ENCODE measurements at regions not wholly inside any gene's neighbourhood (a gene's known extent, or its start where the extent isn't known, plus 50 kb on each side); places are given as distances from the start of the nearest gene placed in this dataset.

GRCh38 chr18:75503615-75504014 lies 76.1 kb upstream of the SMIM21 start:
- no peak overlapping the region for H2AFZ ChIP-seq (ENCODE audit: low read length)
- no peak overlapping the region for H3K9ac ChIP-seq (ENCODE audit: insufficient read depth, low read length)
- H3K36me3 ChIP-seq (ENCODE audit: control insufficient read depth, insufficient read depth, low read length), result no peaks in the 10 kb centered on the region
- no peaks in the 10 kb centered on the region for H3K27me3 ChIP-seq (ENCODE audit: control insufficient read depth, insufficient read depth, low read length)
- H3K4me2 ChIP-seq (ENCODE audit: extremely low read depth, insufficient read depth, low read length), result no peak overlapping the region
- H3K4me1 ChIP-seq (ENCODE audit: control insufficient read depth, extremely low read depth, insufficient read depth, low read length), result no peaks in the 10 kb centered on the region
- H4K20me1 ChIP-seq (ENCODE audit: control insufficient read depth, extremely low read depth, insufficient read depth, low read length), result no peaks in the 10 kb centered on the region
- H3K9me3 ChIP-seq (ENCODE audit: control insufficient read depth, insufficient read depth, low read depth, low read length), result no peaks in the 10 kb centered on the region
- no peak for DNase-seq (ENCODE audit: low read depth in 2 of 2)
- no peak for TF ChIP-seq EZH2 (IDR thresholded peaks at IDR 0.05; ENCODE audit: low read length, missing control alignments)
- no peak for TF ChIP-seq CTCF (conservative IDR thresholded peaks at IDR 0.05 in 1 of 2, IDR thresholded peaks at IDR 0.05 in 1 of 2; ENCODE audit: low read depth in 1 of 2, low read length in 2 of 2)
- no peaks in the 10 kb centered on the region for H3K79me2 ChIP-seq (ENCODE audit: control insufficient read depth, insufficient read depth, low read length)
- no peak overlapping the region for H3K27ac ChIP-seq (ENCODE audit: insufficient read depth, low read length)
- no peak overlapping the region for H3K4me3 ChIP-seq (replicated peaks in 1 of 4; ENCODE audit: control extremely low read depth in 1 of 4, insufficient read depth in 1 of 4, low read depth in 3 of 4, low read length in 4 of 4)

GRCh38 chr18:75502286-75502685 lies 74.8 kb upstream of the SMIM21 start:
- Histone ChIP-seq H3K36me3 (ENCODE audit: control insufficient read depth, insufficient read depth, low read length) (no peaks in the 10 kb centered on the region), H4K20me1 (ENCODE audit: control insufficient read depth, extremely low read depth, insufficient read depth, low read length) (no peaks in the 10 kb centered on the region), H3K27me3 (ENCODE audit: control insufficient read depth, insufficient read depth, low read length) (no peaks in the 10 kb centered on the region), H3K27ac (ENCODE audit: insufficient read depth, low read length) (no peak overlapping the region), H3K4me2 (ENCODE audit: extremely low read depth, insufficient read depth, low read length) (no peak overlapping the region), H3K4me1 (ENCODE audit: control insufficient read depth, extremely low read depth, insufficient read depth, low read length) (no peaks in the 10 kb centered on the region), H3K9me3 (ENCODE audit: control insufficient read depth, insufficient read depth, low read depth, low read length) (no peaks in the 10 kb centered on the region), H3K79me2 (ENCODE audit: control insufficient read depth, insufficient read depth, low read length) (no peaks in the 10 kb centered on the region), H3K9ac (ENCODE audit: insufficient read depth, low read length) (no peak overlapping the region), H2AFZ (ENCODE audit: low read length) (no peak overlapping the region), H3K4me3 (replicated peaks in 1 of 4; ENCODE audit: control extremely low read depth in 1 of 4, insufficient read depth in 1 of 4, low read depth in 3 of 4, low read length in 4 of 4) (no peak overlapping the region)
- TF ChIP-seq EZH2 (IDR thresholded peaks at IDR 0.05; ENCODE audit: low read length, missing control alignments), result no peak
- no peak for TF ChIP-seq CTCF (conservative IDR thresholded peaks at IDR 0.05 in 1 of 2, IDR thresholded peaks at IDR 0.05 in 1 of 2; ENCODE audit: low read depth in 1 of 2, low read length in 2 of 2)
- peak in 1 of 2 donors; percentile 82 for DNase-seq (ENCODE audit: low read depth in 2 of 2)

GRCh38 chr18:75500545-75500944 lies 73.0 kb upstream of the SMIM21 start:
- Histone ChIP-seq H3K9ac (ENCODE audit: insufficient read depth, low read length) (no peak overlapping the region), H4K20me1 (ENCODE audit: control insufficient read depth, extremely low read depth, insufficient read depth, low read length) (no peaks in the 10 kb centered on the region), H3K4me3 (replicated peaks in 1 of 4; ENCODE audit: control extremely low read depth in 1 of 4, insufficient read depth in 1 of 4, low read depth in 3 of 4, low read length in 4 of 4) (no peak overlapping the region), H3K79me2 (ENCODE audit: control insufficient read depth, insufficient read depth, low read length) (no peaks in the 10 kb centered on the region), H2AFZ (ENCODE audit: low read length) (no peak overlapping the region), H3K27ac (ENCODE audit: insufficient read depth, low read length) (no peak overlapping the region), H3K4me1 (ENCODE audit: control insufficient read depth, extremely low read depth, insufficient read depth, low read length) (no peaks in the 10 kb centered on the region), H3K27me3 (ENCODE audit: control insufficient read depth, insufficient read depth, low read length) (no peaks in the 10 kb centered on the region), H3K4me2 (ENCODE audit: extremely low read depth, insufficient read depth, low read length) (no peak overlapping the region), H3K36me3 (ENCODE audit: control insufficient read depth, insufficient read depth, low read length) (no peaks in the 10 kb centered on the region), H3K9me3 (ENCODE audit: control insufficient read depth, insufficient read depth, low read depth, low read length) (no peaks in the 10 kb centered on the region)
- DNase-seq (ENCODE audit: low read depth in 2 of 2), result peak; percentile 43 to 56
- TF ChIP-seq CTCF (conservative IDR thresholded peaks at IDR 0.05 in 1 of 2, IDR thresholded peaks at IDR 0.05 in 1 of 2; ENCODE audit: low read depth in 1 of 2, low read length in 2 of 2), result no peak
- no peak for TF ChIP-seq EZH2 (IDR thresholded peaks at IDR 0.05; ENCODE audit: low read length, missing control alignments)

Measured in fibroblast of lung (primary cell).